ENCODE measurements at regions not wholly inside any gene's neighbourhood (a gene's known extent, or its start where the extent isn't known, plus 50 kb on each side); places are given as distances from the start of the nearest gene placed in this dataset.

DNA sequence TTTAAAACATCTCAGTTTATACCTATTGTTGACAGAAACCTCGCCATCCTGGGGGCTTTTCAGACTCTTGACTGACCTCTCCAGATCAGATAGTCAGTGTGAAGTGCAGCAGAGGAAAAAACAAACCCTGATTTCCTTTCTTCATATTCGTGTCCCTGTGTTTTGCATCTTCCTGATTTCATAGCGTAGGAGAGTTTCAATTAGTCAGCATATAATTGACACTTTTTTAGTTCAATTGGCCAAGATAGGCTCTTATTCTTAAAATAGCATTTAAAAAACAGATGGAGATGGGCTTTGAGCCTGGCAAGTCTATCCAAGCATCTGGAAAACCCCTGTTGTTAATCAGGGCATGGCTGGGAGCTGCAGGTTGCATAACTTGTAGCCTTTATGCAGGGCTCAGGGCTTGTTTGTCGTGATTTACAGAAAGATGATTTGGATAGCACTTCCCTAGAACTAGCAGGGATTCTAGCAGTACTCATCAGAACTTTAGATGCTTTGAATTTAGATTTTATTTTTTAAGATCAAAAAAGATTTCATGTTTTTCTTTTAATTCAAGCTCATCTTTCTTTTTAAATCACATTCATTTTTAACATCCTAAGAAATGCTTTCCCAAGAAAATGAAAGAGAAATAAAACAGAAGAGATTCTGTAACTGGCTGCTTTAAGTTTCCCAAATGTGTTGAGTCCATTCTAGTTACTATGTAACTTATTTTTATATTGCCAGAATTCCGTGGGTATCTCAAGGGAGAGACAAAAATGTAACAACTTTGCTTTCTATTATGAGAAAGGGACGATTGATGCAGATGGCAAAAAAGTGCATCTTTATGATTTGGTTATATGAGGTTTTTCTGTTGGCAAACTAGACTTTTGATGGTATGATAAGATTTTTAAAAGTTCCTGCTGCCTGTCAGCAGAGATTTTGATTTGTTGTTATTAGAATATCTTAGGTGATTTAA lies 270.8 kb upstream of the FZD8 start:
- Histone ChIP-seq H3K4me3 (IDR thresholded peaks at IDR 0.05; ENCODE audit: insufficient read depth, low read depth, low read length) (no peak overlapping the region), H3K9ac (no peak overlapping the region), H3K4me1 (ENCODE audit: low read depth, poor library complexity, severe bottlenecking) (no peaks in the 10 kb centered on the region), H3K79me2 (ENCODE audit: insufficient read depth, low read depth) (no peaks in the 10 kb centered on the region), H3K36me3 (ENCODE audit: insufficient read depth) (no peaks in the 10 kb centered on the region), H2AFZ (ENCODE audit: low read depth) (no peak overlapping the region), H3K27ac (no peak overlapping the region), H3K27me3 (ENCODE audit: insufficient read depth, low read depth) (no peaks in the 10 kb centered on the region), H3K4me2 (no peak overlapping the region), H4K20me1 (ENCODE audit: insufficient read depth) (no peaks in the 10 kb centered on the region)
- TF ChIP-seq, protein P1, sequence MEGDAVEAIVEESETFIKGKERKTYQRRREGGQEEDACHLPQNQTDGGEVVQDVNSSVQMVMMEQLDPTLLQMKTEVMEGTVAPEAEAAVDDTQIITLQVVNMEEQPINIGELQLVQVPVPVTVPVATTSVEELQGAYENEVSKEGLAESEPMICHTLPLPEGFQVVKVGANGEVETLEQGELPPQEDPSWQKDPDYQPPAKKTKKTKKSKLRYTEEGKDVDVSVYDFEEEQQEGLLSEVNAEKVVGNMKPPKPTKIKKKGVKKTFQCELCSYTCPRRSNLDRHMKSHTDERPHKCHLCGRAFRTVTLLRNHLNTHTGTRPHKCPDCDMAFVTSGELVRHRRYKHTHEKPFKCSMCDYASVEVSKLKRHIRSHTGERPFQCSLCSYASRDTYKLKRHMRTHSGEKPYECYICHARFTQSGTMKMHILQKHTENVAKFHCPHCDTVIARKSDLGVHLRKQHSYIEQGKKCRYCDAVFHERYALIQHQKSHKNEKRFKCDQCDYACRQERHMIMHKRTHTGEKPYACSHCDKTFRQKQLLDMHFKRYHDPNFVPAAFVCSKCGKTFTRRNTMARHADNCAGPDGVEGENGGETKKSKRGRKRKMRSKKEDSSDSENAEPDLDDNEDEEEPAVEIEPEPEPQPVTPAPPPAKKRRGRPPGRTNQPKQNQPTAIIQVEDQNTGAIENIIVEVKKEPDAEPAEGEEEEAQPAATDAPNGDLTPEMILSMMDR (conservative IDR thresholded peaks at IDR 0.05; ENCODE audit: low read depth, low read length) = no peak

DNA sequence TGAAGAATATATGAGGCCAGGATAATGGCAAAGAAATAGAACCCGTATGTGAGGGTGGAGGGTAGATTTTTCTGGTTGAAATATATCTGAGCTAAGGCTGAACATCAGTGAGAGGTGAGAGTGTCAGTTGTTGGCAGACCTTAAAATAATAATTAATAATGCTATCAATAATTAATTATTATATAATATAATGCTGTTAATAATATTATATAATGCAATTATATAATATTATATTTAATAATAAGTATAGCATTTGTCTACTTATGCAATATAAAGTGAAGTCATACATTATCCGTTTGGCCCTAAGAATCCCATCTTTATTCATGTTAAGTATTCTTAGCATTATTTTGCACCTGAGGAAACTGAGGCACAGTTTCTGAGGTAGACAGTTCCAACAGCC lies 269.9 kb upstream of the FZD8 start:
- Histone ChIP-seq H3K27ac (no peak overlapping the region), H3K4me3 (IDR thresholded peaks at IDR 0.05; ENCODE audit: insufficient read depth, low read depth, low read length) (no peak overlapping the region), H3K27me3 (ENCODE audit: insufficient read depth, low read depth) (no peaks in the 10 kb centered on the region), H3K4me2 (no peak overlapping the region), H3K4me1 (ENCODE audit: low read depth, poor library complexity, severe bottlenecking) (no peaks in the 10 kb centered on the region), H3K9ac (no peak overlapping the region), H2AFZ (ENCODE audit: low read depth) (no peak overlapping the region), H3K36me3 (ENCODE audit: insufficient read depth) (no peaks in the 10 kb centered on the region), H3K79me2 (ENCODE audit: insufficient read depth, low read depth) (no peaks in the 10 kb centered on the region), H4K20me1 (ENCODE audit: insufficient read depth) (no peaks in the 10 kb centered on the region)
- TF ChIP-seq, protein P1 (conservative IDR thresholded peaks at IDR 0.05; ENCODE audit: low read depth, low read length) = no peak

DNA sequence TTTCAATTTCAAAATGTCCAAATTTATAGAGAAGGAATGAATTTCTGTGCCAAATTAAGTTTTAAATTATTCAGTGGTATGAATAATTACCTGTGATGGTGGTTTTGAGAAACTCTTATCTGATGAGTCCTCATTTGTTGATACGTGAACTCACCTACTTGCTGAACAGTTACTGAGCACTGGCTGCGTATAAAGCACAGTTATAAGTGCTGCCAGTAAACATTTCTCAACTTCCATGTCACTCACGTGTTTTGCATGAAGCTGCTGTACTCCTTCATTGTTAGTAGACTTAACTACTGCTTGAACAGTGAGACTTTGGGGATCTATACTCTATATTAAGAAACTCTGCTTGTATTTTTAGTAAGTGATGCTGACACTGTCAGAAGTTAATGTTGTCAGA lies 269.1 kb upstream of the FZD8 start:
- TF ChIP-seq, protein P1 (conservative IDR thresholded peaks at IDR 0.05; ENCODE audit: low read depth, low read length) = no peak
- H2AFZ ChIP-seq (ENCODE audit: low read depth) = no peak overlapping the region
- no peak overlapping the region for H3K9ac ChIP-seq
- H3K4me3 ChIP-seq (IDR thresholded peaks at IDR 0.05; ENCODE audit: insufficient read depth, low read depth, low read length) = no peak overlapping the region
- no peaks in the 10 kb centered on the region for H3K36me3 ChIP-seq (ENCODE audit: insufficient read depth)
- H3K4me1 ChIP-seq (ENCODE audit: low read depth, poor library complexity, severe bottlenecking) = no peaks in the 10 kb centered on the region
- H3K27ac ChIP-seq = no peak overlapping the region
- no peaks in the 10 kb centered on the region for H3K27me3 ChIP-seq (ENCODE audit: insufficient read depth, low read depth)
- no peaks in the 10 kb centered on the region for H4K20me1 ChIP-seq (ENCODE audit: insufficient read depth)
- H3K79me2 ChIP-seq (ENCODE audit: insufficient read depth, low read depth) = no peaks in the 10 kb centered on the region
- H3K4me2 ChIP-seq = no peak overlapping the region

DNA sequence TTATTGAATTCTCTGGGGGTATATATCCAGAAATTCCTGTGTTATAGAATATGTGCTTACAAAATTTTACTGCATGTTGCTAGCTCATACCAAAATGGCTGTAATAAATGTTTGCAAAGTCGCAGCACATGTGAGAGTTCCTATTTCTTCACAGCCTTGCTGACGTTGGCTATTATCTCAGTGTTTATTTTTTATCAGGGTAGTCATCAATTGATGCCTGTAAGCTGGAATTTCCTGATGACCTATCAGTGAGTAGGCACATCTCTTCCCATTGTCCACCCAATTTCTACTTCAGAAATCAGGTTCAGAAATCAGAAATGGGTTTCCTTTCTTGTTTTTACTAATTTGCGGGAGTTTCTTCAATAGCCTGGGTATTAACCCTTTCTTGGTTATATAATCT lies 268.1 kb upstream of the FZD8 start:
- no peak overlapping the region for H2AFZ ChIP-seq (ENCODE audit: low read depth)
- H3K27ac ChIP-seq = no peak overlapping the region

More for the DNA sequence above, 268.1 kb upstream of the FZD8 start:
- Histone ChIP-seq H3K4me2 (no peak overlapping the region), H3K4me1 (ENCODE audit: low read depth, poor library complexity, severe bottlenecking) (no peaks in the 10 kb centered on the region), H3K27me3 (ENCODE audit: insufficient read depth, low read depth) (no peaks in the 10 kb centered on the region), H3K36me3 (ENCODE audit: insufficient read depth) (no peaks in the 10 kb centered on the region), H3K4me3 (IDR thresholded peaks at IDR 0.05; ENCODE audit: insufficient read depth, low read depth, low read length) (no peak overlapping the region), H3K79me2 (ENCODE audit: insufficient read depth, low read depth) (no peaks in the 10 kb centered on the region), H3K9ac (no peak overlapping the region), H4K20me1 (ENCODE audit: insufficient read depth) (no peaks in the 10 kb centered on the region)
- TF ChIP-seq, protein P1 (conservative IDR thresholded peaks at IDR 0.05; ENCODE audit: low read depth, low read length) = no peak

All from KMS-11 (cell line).